ENCODE measurements at regions not wholly inside any gene's neighbourhood (a gene's known extent, or its start where the extent isn't known, plus 50 kb on each side); places are given as distances from the start of the nearest gene placed in this dataset.

DNA sequence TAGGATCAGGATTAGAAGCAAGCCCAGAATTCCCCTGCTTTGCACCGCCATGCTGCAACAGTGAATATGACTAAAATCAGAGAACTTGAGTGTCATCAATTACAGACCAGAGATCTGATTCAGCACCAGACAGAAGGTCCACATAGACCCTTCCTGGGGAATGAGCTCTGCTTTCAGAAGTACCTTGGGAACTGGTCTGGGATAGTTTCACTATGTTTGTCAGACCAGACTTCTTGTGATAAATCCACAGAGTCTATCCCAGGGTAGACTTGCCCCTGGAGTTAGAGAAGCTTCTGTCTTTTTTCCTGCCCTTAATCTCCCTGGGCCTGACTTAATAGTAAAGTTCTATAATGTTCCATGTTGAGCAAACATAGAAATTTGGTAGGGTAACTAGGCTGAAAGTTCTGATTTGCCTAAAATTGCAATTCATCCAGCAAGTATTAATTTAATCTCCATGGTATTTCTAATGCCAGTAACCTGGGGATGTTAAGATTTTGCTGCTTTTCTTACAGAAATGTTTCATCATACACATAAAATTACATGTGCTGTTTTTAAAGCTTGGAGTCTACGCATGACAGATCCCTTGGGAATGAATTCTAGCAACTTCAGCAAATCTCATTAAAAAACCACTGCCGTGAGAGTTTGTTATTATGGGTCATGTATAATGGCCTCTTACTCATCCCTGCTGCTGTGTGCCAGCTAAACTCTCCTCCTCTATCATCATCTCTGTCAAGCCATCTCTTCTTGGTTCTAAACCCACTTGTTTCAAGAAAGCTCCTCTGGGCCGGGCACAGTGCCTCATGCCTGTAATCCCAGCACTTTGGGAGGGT is 61.3 kb upstream of the METAP2 start:
- H3K4me1 ChIP-seq = peaks cover 0 to 5% of the 10 kb centered on the region in 2 donors
- no peaks in the 10 kb centered on the region for H3K9me3 ChIP-seq
- WGBS, 2 donors = 46 to 53% methylated on average over 4 of the region's 4 CpGs
- no peak for TF ChIP-seq POLR2A (IDR thresholded peaks at IDR 0.05)
- TF ChIP-seq CTCF (IDR thresholded peaks at IDR 0.05) = no peak
- H3K27ac ChIP-seq = no peak overlapping the region
- DNase-seq = peak in 1 of 2 donors; percentile 9
- no peaks in the 10 kb centered on the region for H3K36me3 ChIP-seq
- no peaks in the 10 kb centered on the region for H3K27me3 ChIP-seq
- intact Hi-C loops (cut with DNase I) = no loop called here
- no peak overlapping the region for H3K4me3 ChIP-seq (replicated peaks in 1 of 3)

DNA sequence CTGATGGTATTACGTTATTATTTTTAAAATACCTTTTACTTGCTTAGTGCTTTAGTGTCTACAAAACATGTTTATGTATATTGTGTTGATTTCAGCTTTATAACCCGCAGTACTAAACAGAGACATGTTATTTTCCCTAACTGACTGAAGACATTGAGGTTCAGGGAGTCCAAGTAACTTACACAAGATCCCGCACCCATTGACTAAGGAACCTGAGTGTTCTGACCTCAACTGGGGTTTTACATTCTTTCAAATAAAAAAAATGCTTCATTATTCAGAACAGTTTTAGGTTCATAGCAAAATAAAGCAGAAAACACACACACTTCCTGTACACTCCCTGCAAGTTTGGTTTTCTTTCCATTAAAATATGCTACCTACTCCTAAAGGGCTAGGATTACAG is 60.4 kb upstream of the METAP2 start:
- 87 to 94% methylated on average over 3 of the region's 3 CpGs for WGBS, 2 donors
- intact Hi-C loops (cut with DNase I) = no loop called here

DNA sequence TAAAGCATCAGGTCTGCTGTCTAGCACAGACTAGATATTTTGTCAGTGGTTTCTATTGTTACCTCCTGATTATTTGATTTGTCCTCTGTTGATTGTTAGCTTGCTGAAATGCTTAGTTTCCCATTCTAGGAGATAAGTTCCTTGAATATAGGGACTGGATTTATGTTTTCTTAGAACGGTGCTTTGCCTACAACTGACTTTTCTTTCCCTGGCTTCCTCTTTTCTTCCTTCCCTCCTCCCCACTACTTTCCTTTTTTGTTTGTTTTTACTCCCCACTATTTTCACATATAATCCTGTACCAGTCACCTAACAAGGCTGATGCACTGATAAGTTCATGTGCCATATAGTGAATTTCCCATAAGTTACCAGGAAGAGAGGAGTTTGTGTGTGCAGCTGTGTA is 58.5 kb upstream of the METAP2 start:
- no peak for DNase-seq
- H3K27me3 ChIP-seq = no peaks in the 10 kb centered on the region
- no peak overlapping the region for H3K4me3 ChIP-seq (replicated peaks in 1 of 3)
- no peaks in the 10 kb centered on the region for H3K9me3 ChIP-seq
- intact Hi-C loops (cut with DNase I) = no loop called here
- no peak overlapping the region for H3K27ac ChIP-seq
- 70% methylated on average over 1 of the region's 1 CpG for WGBS, 2 donors
- TF ChIP-seq POLR2A (IDR thresholded peaks at IDR 0.05) (no peak), CTCF (IDR thresholded peaks at IDR 0.05) (no peak)
- no peaks in the 10 kb centered on the region for H3K36me3 ChIP-seq
- peaks cover 0 to 5% of the 10 kb centered on the region in 2 donors for H3K4me1 ChIP-seq

More for the DNA sequence above, 60.4 kb upstream of the METAP2 start:
- Histone ChIP-seq H3K4me1 (peaks cover 0 to 5% of the 10 kb centered on the region in 2 donors), H3K27me3 (no peaks in the 10 kb centered on the region), H3K4me3 (replicated peaks in 1 of 3) (no peak overlapping the region), H3K27ac (no peak overlapping the region), H3K9me3 (no peaks in the 10 kb centered on the region), H3K36me3 (no peaks in the 10 kb centered on the region)
- no peak for TF ChIP-seq CTCF (IDR thresholded peaks at IDR 0.05)
- TF ChIP-seq POLR2A (IDR thresholded peaks at IDR 0.05) = no peak
- no peak for DNase-seq

DNA sequence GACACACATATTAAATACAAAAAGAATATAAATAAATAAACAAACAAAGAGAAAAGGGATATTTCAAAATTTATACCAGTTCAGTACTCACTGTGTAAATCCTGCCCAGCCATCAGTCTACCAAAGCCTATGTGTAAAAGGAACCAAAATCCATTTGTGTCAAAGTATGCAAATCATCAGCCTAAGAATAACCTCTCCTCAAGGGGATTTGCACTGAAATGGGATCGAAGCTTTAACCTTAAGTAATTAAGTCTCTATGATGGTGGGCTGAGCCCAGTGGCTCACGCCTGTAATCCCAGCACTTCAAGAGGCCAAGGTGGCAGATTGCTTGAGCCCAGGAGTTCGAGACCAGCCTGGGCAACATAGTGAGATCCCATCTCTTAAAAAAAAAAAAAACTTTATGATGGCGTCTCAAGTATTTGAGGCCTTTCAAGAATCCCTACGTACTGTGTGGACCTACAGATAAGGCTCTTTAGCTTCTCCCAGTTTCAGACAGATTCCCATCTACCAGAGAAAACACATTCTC is 57.8 kb upstream of the METAP2 start:
- no peaks in the 10 kb centered on the region for H3K9me3 ChIP-seq
- no peak overlapping the region for H3K27ac ChIP-seq
- intact Hi-C loops (cut with DNase I) = no loop called here
- no peak for DNase-seq
- no peaks in the 10 kb centered on the region for H3K36me3 ChIP-seq
- H3K27me3 ChIP-seq = no peaks in the 10 kb centered on the region
- H3K4me3 ChIP-seq (replicated peaks in 1 of 3) = no peak overlapping the region
- no peak for TF ChIP-seq CTCF (IDR thresholded peaks at IDR 0.05)
- TF ChIP-seq POLR2A (IDR thresholded peaks at IDR 0.05) = no peak
- peaks cover 0 to 5% of the 10 kb centered on the region in 2 donors for H3K4me1 ChIP-seq
- WGBS, 2 donors = 91 to 92% methylated on average over 5 of the region's 5 CpGs

DNA sequence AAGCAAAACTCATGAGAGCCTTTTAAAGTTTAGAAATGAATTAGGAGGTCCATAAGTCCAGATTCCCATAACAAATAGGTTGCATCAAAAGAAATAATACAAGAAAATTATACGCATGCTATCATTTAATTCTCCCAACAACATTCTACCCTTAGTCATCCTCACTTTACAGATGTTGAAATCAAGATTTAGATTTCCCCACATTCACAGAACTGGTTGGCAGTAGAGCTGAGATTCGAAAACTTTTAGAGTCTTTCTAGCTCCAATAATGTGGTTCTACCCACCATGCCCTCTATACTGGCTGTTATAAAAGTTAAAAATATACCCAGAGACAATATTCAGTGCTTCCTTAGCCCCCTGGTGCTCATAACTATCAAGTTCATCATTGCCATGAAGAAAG is 56.6 kb upstream of the METAP2 start:
- H3K27ac ChIP-seq = no peak overlapping the region
- WGBS, 2 donors = 91 to 95% methylated on average over 2 of the region's 2 CpGs
- H3K4me1 ChIP-seq = peaks cover 0 to 5% of the 10 kb centered on the region in 2 donors
- no peak overlapping the region for H3K4me3 ChIP-seq (replicated peaks in 1 of 3)
- DNase-seq = no peak
- TF ChIP-seq CTCF (IDR thresholded peaks at IDR 0.05) (no peak), POLR2A (IDR thresholded peaks at IDR 0.05) (no peak)
- no peaks in the 10 kb centered on the region for H3K36me3 ChIP-seq
- H3K27me3 ChIP-seq = no peaks in the 10 kb centered on the region
- intact Hi-C loops (cut with DNase I) = no loop called here
- H3K9me3 ChIP-seq = no peaks in the 10 kb centered on the region
